NCI-H2196 treated with DMSO at 0.1 percent for 48 hours (cell line): ENCODE measurements at regions not wholly inside any gene's neighbourhood (a gene's known extent, or its start where the extent isn't known, plus 50 kb on each side); places are given as distances from the start of the nearest gene placed in this dataset.
"Not testable (repeated sequence)": the region's sequence is repeated elsewhere in the genome, so short reads cannot be mapped to it uniquely, and the experiment has no call there.

Experiments
- DNase-seq: peaks from one replicate; lab custom pipeline; 2025; ENCODE audit not compliant: unreplicated experiment; lab: John Stamatoyannopoulos, UW

DNA sequence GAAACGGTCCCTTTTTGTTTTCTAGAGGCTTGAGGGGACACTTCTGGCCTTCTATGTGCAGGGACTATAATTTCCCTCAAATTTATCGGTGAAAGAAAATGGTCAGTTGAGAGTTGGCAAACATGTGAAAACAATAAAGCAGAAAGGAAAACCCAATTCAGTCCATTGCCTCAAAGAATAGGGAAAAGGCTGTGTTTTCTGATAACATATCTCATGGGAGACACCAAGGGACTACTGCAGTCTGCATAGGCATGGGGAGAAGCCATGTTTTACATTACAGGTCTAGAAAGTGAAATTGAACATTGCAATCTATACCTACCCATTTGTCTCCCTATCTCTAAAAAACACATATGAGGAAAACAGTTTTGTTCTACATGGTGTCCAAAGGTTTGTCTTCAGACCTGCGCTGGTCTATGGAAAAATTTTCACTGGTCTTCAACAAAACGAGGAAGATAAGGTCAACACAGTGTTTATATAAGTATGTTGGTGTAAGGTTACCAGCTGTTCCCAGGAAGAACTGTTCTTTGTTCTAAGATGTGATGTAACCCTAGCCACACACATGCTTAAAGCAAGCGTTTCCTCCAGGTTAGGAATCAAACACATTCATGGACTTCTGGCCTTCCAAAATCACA lies 179.7 kb downstream of the MREG start:
- DNase-seq: peak; percentile 80

DNA sequence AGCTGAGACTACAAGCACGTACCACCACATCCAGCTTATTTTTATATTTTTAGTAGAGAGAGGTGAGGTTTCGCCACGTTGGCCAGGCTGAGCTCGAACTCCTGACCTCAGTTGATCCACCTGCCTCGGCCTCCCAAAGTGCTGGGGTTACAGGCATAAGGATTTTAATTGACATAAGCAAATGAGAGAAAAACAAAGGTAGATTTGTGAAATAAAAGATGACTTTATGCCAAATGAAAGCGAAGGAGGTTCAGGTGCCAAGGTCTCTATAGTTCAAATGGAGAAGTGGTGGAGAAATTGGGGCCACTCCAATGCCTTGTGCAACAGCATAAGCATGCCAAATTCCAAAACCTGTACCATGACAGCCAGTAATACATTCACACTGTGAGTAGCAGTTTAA lies 180.6 kb downstream of the MREG start:
- no peak for DNase-seq

DNA sequence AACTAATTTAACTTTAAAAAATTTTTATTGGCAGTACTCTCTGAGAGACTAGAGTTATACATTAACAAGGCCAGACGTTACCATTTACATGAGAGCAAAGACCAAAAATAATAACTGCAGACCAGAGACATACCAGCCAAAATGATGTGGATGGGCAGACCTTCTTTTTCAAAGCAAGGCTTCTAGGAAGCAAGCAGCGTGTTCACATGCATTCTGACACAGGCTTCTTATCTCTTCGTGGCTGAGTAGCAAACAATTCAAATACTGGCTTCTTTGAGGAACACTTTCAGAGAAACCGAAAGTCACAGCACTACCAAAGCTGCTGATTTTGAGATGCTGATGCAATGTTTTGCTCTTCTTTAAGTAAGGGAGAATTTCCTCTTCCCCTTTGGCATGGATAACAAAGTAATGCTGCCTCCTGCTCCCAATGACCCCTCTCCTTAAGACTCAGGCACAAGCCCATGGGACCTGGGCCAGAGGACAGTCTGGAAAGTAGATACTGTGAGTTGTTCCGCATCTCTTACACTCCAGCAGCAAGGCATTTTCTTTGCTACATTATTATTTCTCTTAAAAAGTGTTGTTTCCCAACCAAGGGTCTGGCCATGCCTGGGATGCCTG lies 181.9 kb downstream of the MREG start:
- no peak for DNase-seq

DNA sequence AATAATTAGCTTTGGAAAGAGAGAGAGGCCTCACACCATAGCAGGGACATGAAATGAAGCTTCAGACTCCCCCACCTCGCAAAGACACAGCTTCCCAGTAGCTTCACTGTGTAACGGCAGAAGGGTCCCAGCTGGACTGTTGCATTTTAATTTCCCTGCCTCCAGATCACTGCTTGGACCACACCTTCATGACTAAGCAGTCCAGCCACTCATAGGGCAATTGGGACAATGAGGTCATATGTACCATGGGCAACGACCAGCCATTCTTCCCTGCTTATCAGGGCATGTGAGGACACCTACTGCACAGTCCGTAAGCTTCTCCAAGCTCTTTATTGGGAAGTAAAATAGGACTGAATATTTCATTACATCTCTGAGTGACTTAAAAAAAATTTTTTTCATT lies 183.0 kb downstream of the MREG start:
- DNase-seq: no peak

DNA sequence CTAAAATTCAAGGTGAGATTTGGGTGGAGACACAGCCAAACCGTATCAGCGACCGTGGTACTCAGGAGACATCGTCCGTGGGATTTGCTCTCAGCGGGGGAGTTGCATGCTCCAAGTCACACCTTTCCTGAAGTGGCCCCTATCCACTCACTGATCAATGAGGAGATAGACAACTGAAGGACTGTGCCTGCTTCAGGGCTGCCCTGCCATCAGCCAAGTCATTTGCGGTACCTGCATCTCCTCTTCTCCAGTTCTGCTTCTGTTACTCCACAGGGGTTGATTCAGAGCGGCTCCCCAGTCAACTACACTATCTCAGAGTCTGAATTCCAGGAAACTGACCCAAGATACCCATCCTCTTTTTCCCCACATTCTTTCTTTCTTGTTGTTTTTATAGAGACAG lies 184.1 kb downstream of the MREG start:
- DNase-seq: no peak

DNA sequence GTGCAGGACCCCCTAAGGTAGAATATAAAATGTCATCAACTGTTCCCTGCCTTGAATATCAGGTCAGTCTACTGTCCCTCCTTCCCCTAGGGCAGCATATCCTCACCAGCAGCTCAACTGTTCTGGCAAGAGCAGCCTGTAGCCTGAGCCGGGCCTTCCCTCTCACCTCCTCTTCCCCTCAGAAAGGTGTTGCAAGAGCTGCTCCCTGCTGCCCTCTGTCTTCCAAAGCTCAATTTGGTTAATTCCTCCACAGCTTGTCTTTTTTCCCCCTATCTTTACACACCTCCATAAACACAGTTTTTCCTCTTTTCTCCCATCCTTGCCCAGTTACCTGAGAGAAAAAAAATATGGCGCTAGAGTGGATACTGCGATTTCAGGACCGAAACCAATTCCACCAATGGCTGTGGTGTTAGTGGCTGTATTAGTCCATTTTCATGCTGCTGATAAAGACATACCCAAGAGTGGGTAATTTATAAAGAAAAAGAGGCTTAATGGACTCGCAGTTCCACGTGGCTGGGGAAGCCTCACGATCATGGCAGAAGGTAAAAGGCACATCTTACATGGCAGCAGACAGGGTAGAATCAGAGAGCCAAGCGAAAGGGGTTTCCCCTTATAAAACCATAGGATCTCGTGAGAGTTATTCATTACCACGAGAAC lies 184.7 kb downstream of the MREG start:
- peak; percentile 28 for DNase-seq

DNA sequence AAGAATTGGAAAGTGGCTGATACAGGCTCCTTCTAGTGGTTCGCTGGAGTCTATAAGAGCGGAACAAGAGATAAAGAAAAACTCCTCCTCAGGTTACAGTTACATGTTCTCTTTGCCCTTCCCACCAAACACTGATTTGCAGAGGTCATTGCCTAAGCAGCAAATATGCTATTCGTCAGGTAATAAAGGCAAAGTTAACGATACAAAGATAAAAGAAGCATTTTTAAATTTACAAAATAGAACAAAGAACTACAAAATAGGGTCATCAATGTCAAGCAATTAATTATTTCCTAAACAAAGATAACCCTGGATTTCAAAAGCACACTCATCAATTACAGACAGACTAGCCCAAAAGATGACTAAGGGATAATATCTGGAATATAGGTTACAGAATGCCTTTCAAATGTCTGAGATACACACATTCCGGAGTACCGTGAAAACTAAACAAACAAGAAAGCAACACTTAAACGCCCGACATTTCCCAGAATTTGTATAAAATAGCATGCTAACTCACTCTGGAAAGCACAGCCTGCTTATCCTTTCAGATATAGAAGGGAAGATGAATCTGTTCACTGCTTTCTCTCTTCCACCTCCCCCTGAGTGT lies 186.4 kb downstream of the MREG start:
- DNase-seq: no peak

DNA sequence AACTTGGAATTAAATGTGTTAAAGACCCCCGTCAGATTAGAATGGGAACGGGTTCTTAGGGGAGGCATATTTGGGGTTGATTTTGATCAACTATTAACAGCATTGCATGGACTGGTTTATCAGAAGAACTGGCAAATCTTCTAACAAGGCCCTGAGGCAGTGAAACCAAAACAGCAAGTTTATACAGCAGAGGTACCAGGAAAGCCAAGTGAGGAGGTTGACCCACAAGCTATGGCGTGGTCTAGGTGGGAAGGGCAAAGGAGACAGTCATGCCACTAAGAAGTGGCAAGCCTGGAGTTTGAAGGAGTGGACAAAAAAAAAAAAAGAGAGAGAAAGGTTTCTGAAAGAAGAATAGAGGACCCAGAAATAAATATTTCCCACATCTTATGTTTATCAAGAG lies 187.0 kb downstream of the MREG start:
- no peak for DNase-seq

DNA sequence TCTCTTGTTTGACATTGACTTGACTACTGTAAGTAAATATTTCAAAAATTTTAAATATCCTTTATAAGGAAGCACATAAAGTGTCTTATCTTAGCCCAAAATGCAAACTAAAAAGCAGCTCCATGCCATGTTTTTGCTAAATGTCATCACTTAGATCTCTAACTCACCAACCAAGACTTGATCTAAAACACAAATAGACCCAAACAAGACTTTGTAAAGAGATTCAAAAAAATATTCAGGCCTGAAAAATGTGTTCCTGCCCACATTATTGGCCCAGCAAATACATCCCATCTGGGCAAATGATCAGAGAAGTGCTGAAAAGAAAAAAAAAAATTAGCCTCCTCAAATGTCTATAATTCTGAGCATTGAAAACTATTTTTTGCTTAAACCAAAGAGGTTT lies 187.6 kb downstream of the MREG start:
- no peak for DNase-seq

DNA sequence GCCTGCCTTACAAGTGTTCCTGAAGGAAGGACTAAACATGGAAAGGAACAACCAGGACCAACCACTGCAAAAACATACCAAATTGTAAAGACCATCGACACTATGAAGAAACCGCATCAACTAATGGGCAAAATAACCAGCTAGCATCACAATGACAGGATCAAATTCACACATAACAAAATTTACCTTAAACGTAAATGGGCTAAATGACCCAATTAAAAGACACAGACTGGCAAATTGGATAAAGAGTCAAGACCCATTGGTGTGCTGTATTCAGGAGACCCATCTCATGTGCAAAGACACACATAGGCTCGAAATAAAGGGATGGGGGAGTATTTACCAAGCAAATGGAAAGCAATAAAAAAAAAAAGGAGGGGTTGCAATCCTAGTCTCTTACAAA lies 192.1 kb downstream of the MREG start:
- DNase-seq: not testable (repeated sequence)

DNA sequence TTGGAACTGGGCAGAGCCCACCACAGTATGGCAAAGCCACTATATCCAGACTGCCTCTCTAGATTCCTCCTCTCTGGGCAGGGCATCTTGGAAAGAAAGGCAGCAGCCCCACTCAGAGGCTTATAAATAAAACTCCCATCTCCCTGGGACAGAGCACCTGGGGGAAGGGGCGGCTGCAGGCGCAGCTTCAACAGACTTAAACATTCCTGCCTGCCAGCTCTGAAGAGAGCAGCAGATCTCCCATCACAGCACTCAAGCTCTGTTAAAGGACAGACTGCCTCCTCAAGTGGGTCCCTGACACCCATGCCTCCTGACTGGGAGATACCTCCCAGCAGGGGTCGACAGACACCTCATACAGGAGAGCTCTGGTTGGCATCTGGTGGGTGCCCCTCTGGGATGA lies 193.6 kb downstream of the MREG start:
- DNase-seq: not testable (repeated sequence)

DNA sequence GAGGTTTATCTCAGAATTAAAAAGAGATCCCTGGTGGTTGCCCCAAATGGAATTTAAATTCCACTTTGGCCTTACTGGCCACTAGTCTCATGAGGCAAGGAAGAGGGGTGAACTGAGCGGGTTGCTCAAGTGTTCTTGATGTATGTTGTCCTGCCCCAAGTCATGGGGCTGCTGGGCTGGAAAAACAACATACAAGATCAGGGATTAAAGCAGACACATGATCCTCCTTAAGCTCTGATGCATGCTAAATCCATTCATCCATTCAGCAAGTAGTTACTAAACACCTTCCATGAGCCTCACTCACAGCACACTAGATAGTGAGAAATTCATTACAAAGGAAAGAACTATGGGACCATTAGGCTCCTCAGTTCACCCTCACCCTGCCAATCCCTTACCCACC lies 196.3 kb downstream of the MREG start:
- DNase-seq: no peak

DNA sequence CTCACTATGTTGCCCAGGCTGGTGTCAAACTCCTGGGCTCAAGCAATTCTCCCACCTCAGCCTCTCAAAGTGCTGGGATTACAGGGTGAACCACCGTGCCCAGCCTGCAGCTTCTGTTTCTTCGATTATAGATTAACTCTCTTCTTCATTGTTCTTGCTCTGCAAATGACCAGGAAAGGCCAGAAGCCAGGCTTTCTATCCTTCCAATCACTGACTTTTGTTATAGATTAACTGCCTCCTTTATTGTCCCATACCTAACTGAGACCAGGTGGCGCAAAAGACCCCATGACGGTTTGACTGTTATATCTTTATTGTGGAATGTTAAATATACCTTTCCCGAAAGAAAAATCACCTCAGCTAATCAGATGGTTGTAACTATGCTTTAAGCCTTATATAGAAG lies 196.9 kb downstream of the MREG start:
- DNase-seq: no peak

DNA sequence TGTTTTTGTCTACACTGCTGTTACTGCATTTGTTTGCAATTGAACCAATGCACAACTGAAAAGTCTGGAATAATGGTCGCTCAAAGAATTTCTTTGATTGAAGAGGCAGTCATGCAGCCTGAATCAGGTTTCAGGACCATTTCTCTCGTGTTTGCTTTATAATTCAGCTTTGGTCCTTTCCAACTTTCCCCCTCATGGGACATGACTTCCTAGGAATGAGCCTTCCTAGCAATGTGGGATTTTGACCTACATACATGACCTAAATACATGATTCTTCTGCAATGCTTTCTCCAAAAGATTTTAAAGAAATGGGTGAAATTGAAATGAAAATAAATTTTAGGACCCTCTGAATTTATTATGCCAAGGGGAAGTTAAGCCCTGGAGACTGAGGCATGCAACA lies 197.4 kb downstream of the MREG start:
- DNase-seq: no peak

DNA sequence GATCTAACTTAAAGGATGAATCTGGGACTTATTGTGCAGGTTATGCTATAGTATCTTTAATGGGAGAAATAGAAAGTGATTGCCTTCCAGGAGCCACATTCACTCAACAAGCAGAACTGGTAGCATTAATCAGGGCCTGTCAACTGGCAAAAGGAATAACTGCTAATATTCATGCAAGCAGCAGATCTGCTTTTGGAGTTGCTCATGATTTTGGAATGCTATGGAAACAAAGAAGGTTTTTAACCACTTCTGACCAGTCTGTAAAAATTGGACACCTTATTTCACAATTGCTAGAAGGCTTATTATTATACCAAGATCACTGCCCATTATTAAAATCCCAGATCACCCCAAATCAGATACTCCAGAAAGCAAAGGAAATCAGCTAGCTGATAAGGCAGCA lies 200.4 kb downstream of the MREG start:
- DNase-seq: no peak

DNA sequence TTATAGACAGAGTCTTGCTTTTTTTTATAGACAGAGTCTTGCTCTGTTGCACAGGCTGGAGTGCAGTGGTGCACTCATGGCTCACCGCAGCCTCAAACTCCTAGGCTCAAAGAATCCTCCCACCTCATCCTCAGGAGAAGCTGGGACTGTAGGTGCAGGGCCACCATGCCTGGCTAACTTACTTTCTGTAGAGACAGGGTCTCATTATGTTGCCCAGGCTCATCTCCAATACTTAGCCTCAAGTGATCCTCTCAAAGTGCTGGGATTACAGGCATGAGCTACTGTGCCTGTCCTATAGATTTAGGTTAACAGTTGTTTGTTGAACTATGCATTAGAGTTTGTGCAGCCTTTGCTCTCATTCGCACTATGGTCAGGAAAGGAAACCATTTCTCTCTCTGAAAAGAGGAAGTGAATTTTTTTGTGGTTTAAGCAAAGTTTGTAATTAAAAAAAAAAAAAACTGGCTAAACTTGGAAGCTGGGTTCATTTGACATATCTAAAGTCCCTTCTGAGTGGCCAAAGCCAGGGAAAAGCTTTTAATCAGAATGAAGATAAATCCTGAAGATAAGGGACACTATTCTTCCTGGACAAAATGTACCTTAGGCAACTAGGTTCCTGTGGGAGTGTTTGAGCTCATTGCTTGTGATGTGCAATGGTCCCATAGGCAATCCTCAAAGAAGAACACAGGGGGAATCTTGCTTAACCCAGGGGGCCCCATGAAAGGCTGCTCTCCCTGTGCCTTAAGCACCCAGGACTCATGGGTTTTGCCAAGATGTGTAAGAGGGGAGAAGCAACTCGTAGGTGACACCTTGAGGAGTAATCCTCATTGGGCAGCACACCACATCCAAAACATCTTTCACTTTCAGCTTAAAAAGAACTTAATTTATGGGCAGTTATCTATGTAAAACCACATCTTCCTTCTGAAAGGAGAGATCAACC lies 201.7 kb downstream of the MREG start:
- no peak for DNase-seq

DNA sequence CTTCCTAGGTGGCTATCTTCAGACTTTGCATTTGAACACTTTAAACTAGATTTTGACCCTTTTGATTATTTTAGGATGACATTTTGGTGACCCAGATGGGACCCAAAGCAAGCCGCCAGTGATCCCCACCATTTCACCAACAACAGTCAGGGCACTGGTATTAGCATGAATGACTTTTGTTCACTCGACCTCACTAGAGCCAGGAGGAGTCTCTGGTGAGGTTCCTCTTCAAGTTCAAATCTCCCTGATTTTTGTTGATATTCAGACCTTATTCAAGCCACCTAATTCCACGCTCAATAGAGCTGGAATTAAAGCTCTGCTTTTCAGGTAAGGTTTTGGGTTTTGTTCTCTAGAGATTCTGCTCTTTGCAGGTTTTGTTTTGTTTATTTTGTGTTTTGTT lies 202.3 kb downstream of the MREG start:
- no peak for DNase-seq

DNA sequence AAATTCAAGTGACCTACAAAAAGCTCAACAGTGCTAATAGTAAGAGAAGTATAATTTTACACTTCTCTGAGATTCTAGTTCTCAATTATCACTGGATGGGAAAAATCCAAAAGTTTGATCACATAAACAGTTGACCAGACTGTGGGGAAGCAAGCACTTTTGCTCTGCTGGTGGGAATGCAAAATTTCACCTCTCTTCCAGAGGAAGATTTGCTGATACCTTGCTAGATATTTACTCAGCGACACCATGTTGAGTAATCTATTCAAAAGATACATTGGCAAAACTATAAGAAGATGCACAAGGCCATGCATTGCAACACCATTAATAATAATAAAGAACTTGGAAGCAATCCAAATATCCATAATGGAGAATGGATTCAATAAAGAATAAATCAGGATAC lies 204.4 kb downstream of the MREG start:
- DNase-seq: no peak

DNA sequence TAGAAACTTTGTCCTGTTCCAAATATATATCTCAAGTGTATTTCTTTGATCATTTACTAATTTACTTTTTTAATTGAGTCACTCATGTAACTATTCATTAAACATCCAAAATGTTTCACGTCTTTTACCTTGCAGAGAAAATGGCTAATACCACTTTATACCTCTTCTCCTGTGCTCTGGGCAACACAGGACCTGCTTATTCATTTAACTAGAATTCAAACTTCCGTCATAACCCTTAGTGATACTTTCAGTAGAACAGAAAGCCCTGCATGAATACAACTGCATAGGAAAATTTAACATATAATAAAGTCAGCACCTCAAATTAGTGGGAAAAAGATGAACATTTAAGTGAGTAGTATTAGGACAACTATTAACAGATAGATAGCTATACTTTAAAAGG lies 205.2 kb downstream of the MREG start:
- DNase-seq: no peak

DNA sequence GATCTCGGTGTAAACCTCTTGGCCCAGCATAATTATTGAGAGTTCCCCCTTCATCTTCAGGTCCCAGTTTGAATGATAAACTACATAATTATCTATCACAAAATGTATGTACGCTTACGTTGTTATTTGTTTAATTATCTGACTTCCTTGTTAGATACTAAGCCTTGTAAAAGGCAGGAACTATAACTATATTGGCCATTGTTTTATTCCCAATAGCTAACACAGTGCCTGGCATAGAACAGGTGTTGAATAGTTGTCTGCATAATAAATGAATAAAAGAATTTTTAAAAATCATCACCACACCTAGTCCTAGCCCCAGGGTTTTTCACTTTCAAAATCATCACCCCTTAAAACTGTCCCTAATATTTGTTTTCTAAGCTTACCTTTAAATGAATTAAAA lies 207.9 kb downstream of the MREG start:
- no peak for DNase-seq

DNA sequence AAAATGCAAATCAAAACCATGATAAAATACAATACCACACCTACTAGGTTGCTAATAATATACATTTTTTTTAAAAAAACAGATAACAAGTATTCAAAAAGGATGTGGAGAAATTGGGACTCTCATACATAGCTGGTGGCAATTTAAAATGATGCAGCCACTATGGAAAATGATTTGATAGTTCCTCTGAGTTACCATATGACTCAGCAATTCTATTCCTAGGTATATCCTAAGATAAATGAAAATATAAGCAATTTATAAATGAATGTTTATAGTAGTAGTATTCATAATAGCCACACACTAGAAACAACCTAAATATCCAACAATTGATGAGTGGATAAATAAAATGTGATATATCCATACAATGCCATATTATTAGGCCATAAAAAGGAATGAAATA lies 210.2 kb downstream of the MREG start:
- no peak for DNase-seq
